ENCODE measurements at regions not wholly inside any gene's neighbourhood (a gene's known extent, or its start where the extent isn't known, plus 50 kb on each side); places are given as distances from the start of the nearest gene placed in this dataset.

- Histone ChIP-seq H3K79me2 (ENCODE audit: insufficient read depth, low read depth, low read length) (no peaks in the 10 kb centered on the region), H3K9me3 (ENCODE audit: low read length) (peaks cover 6% of the 10 kb centered on the region; the same call in 1 of the 2 replicates), H2AFZ (ENCODE audit: low read length) (no peak overlapping the region), H3K9me2 (ENCODE audit: insufficient read depth, low read length) (no peaks in the 10 kb centered on the region), H3K4me1 (ENCODE audit: insufficient read depth, low read length, poor library complexity, severe bottlenecking) (peaks cover 8% of the 10 kb centered on the region), H3K36me3 (ENCODE audit: insufficient read depth, low read length) (no peaks in the 10 kb centered on the region), H4K20me1 (ENCODE audit: insufficient read depth, low read length) (no peaks in the 10 kb centered on the region), H3K4me2 (ENCODE audit: low read length) (no peak overlapping the region), H3K27ac (ENCODE audit: low read depth, low read length, poor library complexity, severe bottlenecking) (no peak overlapping the region), H3K4me3 (ENCODE audit: low read depth, low read length, poor library complexity, severe bottlenecking) (no peak overlapping the region)
- no TSS peak for BruUV-seq (replicated peaks)
- CTCF ChIA-PET (ENCODE audit: unreplicated experiment) = no interaction called here
- POLR2A ChIA-PET = no interaction called here
- TF ChIP-seq EZH2phosphoT487 (IDR thresholded peaks at IDR 0.05; ENCODE audit: borderline replicate concordance, low read depth, low read length) (no peak), CTCF (conservative IDR thresholded peaks at IDR 0.05; ENCODE audit: low read length) (no peak)
- DNase-seq (ENCODE audit: low spot score) = no peak
- intact Hi-C loops (cut with micrococcal nuclease; ENCODE audit: unreplicated experiment) = no loop called here
These were observed 539.3 kb downstream of the ZNF608 start for GRCh38 chr5:124207118-124207517.

DNA sequence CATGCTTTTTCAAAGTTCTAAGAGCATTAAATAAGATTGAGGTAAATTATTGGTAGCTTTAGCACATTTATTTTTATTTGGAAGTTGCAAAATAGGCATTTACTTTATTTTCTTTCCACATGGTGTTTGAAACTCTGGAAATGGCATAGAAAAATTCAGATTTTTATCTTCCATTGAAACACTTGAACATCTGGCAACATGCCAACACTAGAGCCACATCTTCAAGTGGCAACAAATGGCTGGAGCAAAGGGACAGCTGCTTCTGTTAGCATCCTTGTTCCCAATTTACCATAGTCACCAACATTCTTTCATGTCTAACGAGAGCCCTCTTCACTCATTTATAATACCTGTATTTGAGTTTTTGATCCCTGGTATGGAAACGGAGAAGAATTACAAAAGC lies 539.9 kb downstream of the ZNF608 start:
- peaks cover 8% of the 10 kb centered on the region for H3K4me1 ChIP-seq (ENCODE audit: insufficient read depth, low read length, poor library complexity, severe bottlenecking)
- ChIA-PET CTCF (ENCODE audit: unreplicated experiment) (no interaction called here), POLR2A (interaction anchor here (0.5 kb wide), 1 partner anchor 14 kb away, joined by 4 read pairs; no protein-coding TSS in a partner anchor)
- no peak for DNase-seq (ENCODE audit: low spot score)
- TF ChIP-seq CTCF (conservative IDR thresholded peaks at IDR 0.05; ENCODE audit: low read length) (no peak), EZH2phosphoT487 (IDR thresholded peaks at IDR 0.05; ENCODE audit: borderline replicate concordance, low read depth, low read length) (no peak)
- no peak overlapping the region for H2AFZ ChIP-seq (ENCODE audit: low read length)
- H3K4me2 ChIP-seq (ENCODE audit: low read length) = no peak overlapping the region
- intact Hi-C loops (cut with micrococcal nuclease; ENCODE audit: unreplicated experiment) = no loop called here
- H4K20me1 ChIP-seq (ENCODE audit: insufficient read depth, low read length) = no peaks in the 10 kb centered on the region
- no peak overlapping the region for H3K27ac ChIP-seq (ENCODE audit: low read depth, low read length, poor library complexity, severe bottlenecking)
- 0 out of 2 replicates have a peak, but pooled peaks cover 6% of the 10 kb centered on the region for H3K9me3 ChIP-seq (ENCODE audit: low read length)
- H3K9me2 ChIP-seq (ENCODE audit: insufficient read depth, low read length) = no peaks in the 10 kb centered on the region
- no peaks in the 10 kb centered on the region for H3K36me3 ChIP-seq (ENCODE audit: insufficient read depth, low read length)
- no peak overlapping the region for H3K4me3 ChIP-seq (ENCODE audit: low read depth, low read length, poor library complexity, severe bottlenecking)
- no peaks in the 10 kb centered on the region for H3K79me2 ChIP-seq (ENCODE audit: insufficient read depth, low read depth, low read length)
- no TSS peak for BruUV-seq (replicated peaks)

- 0 out of 2 replicates have a peak, but pooled peaks cover 6% of the 10 kb centered on the region for H3K9me3 ChIP-seq (ENCODE audit: low read length)
- H3K9me2 ChIP-seq (ENCODE audit: insufficient read depth, low read length) = no peaks in the 10 kb centered on the region
- DNase-seq (ENCODE audit: low spot score) = peak; percentile 8
- H3K4me3 ChIP-seq (ENCODE audit: low read depth, low read length, poor library complexity, severe bottlenecking) = no peak overlapping the region
- H3K4me2 ChIP-seq (ENCODE audit: low read length) = no peak overlapping the region
- H3K27ac ChIP-seq (ENCODE audit: low read depth, low read length, poor library complexity, severe bottlenecking) = no peak overlapping the region
- H4K20me1 ChIP-seq (ENCODE audit: insufficient read depth, low read length) = no peaks in the 10 kb centered on the region
- POLR2A ChIA-PET = no interaction called here
- no TSS peak for BruUV-seq (replicated peaks)
- CTCF ChIA-PET (ENCODE audit: unreplicated experiment) = no interaction called here
- intact Hi-C loops (cut with micrococcal nuclease; ENCODE audit: unreplicated experiment) = no loop called here
- no peak overlapping the region for H2AFZ ChIP-seq (ENCODE audit: low read length)
- H3K4me1 ChIP-seq (ENCODE audit: insufficient read depth, low read length, poor library complexity, severe bottlenecking) = no peaks in the 10 kb centered on the region
- TF ChIP-seq EZH2phosphoT487 (IDR thresholded peaks at IDR 0.05; ENCODE audit: borderline replicate concordance, low read depth, low read length) = no peak
- TF ChIP-seq CTCF (conservative IDR thresholded peaks at IDR 0.05; ENCODE audit: low read length) = no peak
- H3K36me3 ChIP-seq (ENCODE audit: insufficient read depth, low read length) = no peaks in the 10 kb centered on the region
- no peaks in the 10 kb centered on the region for H3K79me2 ChIP-seq (ENCODE audit: insufficient read depth, low read depth, low read length)
These were observed 543.1 kb downstream of the ZNF608 start for GRCh38 chr5:124203303-124203702.
